T-cell (primary cell): ENCODE measurements at regions not wholly inside any gene's neighbourhood (a gene's known extent, or its start where the extent isn't known, plus 50 kb on each side); places are given as distances from the start of the nearest gene placed in this dataset.

Experiments used
- ATAC-seq, 4 experiments: fragments of 200-7000 bp in 3 of 4; fragments of 150-1000 bp in 1 of 4; cut with Tn5 transposase; replicated peaks in 1 of 4; 1 replicate in 3 of 4; 2 replicates in 1 of 4; pipeline ENCODE4 v1.10.0; 2021; ENCODE audit warnings: moderate library complexity in 3 of 4, mild to moderate bottlenecking in 2 of 4, moderate number of reproducible peaks in 1 of 4
- CTCF ChIA-PET, 2 donors: fragments of 300-600 bp; sonication (Branson Sonifier 250); formaldehyde crosslinking; loops; one replicate each; lab custom pipeline; 2022; ENCODE audit warnings: antibody characterized with exemption in 2 of 2; lab: Charles Lee
- POLR2A ChIA-PET, 2 donors: fragments of 300-600 bp; sonication (Branson Sonifier 250); formaldehyde crosslinking; loops; one replicate each; lab custom pipeline; 2022; ENCODE audit warnings: antibody characterized with exemption in 2 of 2; lab: Charles Lee
- DNase-seq, 35 experiments: peaks; one replicate each; pipeline versions ENCODE4 v3.0.0 to v3.0.0-alpha.2; 2013 to 2023
- H3K27ac ChIP-seq: one replicate; pipeline ENCODE4 v1.5.1; 2013; ENCODE audit warnings: low read length
- H3K27me3 ChIP-seq, 2 experiments: replicated peaks in 1 of 2; 1 replicate in 1 of 2; 2 replicates in 1 of 2; pipeline versions ENCODE4 v1.6.1 to v1.7.0; 2013; ENCODE audit warnings: low read length in 1 of 2, mixed read lengths in 1 of 2; ENCODE audit not compliant: control insufficient read depth in 2 of 2, insufficient read depth in 2 of 2; ENCODE audit errors: extremely low read depth in 1 of 2
- H3K36me3 ChIP-seq, 2 donors: 1 replicate in 1 of 2; 2 replicates in 1 of 2; pipeline versions ENCODE4 v1.6.1 to v1.7.0; 2013; ENCODE audit warnings: low read length in 1 of 2; ENCODE audit not compliant: control insufficient read depth in 2 of 2, insufficient read depth in 1 of 2; ENCODE audit errors: extremely low read depth in 1 of 2
- H3K4me1 ChIP-seq, 2 experiments: 1 replicate in 1 of 2; 2 replicates in 1 of 2; pipeline versions ENCODE4 v1.6.1 to v1.7.0; 2013; ENCODE audit warnings: low read length in 2 of 2, mixed read lengths in 1 of 2; ENCODE audit not compliant: insufficient read depth in 2 of 2, control insufficient read depth in 1 of 2; ENCODE audit errors: extremely low read depth in 1 of 2
- H3K4me3 ChIP-seq, 2 donors: 1 replicate in 1 of 2; 2 replicates in 1 of 2; pipeline versions ENCODE4 v1.5.1 to v1.7.0; 2013; ENCODE audit warnings: mild to moderate bottlenecking in 2 of 2, low read length in 1 of 2, moderate library complexity in 1 of 2; ENCODE audit not compliant: control insufficient read depth in 1 of 2; ENCODE audit errors: extremely low read depth in 1 of 2
- H3K9me3 ChIP-seq: 2 replicates; pipeline ENCODE4 v1.7.0; 2013
- H3K27ac Mint-ChIP-seq, 2 donors: one replicate each; pipeline ENCODE4 v1.8.0; 2020 to 2021; ENCODE audit warnings: mild to moderate bottlenecking in 2 of 2, mixed read lengths in 2 of 2
- H3K27me3 Mint-ChIP-seq, 2 donors: one replicate each; pipeline ENCODE4 v1.8.0; 2021 to 2022; ENCODE audit warnings: mixed read lengths in 2 of 2
- H3K36me3 Mint-ChIP-seq: one replicate; pipeline ENCODE4 v1.8.0; 2021; ENCODE audit warnings: mixed read lengths
- H3K4me1 Mint-ChIP-seq, 3 donors: one replicate each; pipeline ENCODE4 v1.8.0; 2020 to 2022; ENCODE audit warnings: mixed read lengths in 3 of 3, mild to moderate bottlenecking in 1 of 3
- H3K4me3 Mint-ChIP-seq, 3 donors: one replicate each; pipeline ENCODE4 v1.8.0; 2020 to 2022; ENCODE audit warnings: mild to moderate bottlenecking in 3 of 3, mixed read lengths in 3 of 3, moderate library complexity in 3 of 3
- H3K9me3 Mint-ChIP-seq, 3 donors: one replicate each; pipeline ENCODE4 v1.8.0; 2020 to 2022; ENCODE audit warnings: mixed read lengths in 3 of 3
- WGBS: methylation state at CpG from one replicate; pipeline ENCODE4 v1.1.5; 2013; ENCODE audit warnings: missing lambda C conversion rate; ENCODE audit not compliant: insufficient coverage; 5-methylcytosine and 5-hydroxymethylcytosine counted together

DNA sequence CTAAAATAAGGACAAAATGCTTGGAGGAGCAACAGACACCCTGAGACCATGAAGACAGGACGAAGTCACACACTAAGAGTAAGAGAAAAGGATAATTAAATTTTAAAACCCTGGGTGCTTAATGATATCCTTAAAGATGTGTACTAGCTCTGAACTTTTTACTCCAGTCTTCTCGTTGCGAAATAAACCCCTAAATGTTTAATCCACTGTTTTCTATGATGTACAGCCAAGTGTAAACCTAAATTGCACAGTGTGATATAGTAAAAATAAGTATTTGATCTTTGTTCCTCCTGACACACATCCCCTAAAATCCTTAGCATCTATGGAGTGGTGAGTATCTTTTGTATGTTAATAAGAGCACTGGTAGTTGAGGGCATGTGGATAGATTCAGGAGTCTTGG, 157.5 kb upstream of the PKDCC start:
- H3K4me1 Mint-ChIP-seq = peaks cover 0 to 13% (median 2%) of the 10 kb centered on the region in 3 donors
- ATAC-seq = no peak
- peaks cover 0 to 14% of the 10 kb centered on the region in 2 experiments for H3K4me1 ChIP-seq

GRCh38 chr2:41892476-41892875, 155.3 kb upstream of the PKDCC start:
- POLR2A ChIA-PET = no interaction called here
- no peak overlapping the region for H3K4me3 Mint-ChIP-seq
- DNase-seq = no peak

More for the DNA sequence above, 157.5 kb upstream of the PKDCC start:
- Mint-ChIP-seq H3K36me3 (no peaks in the 10 kb centered on the region), H3K27me3 (peaks cover 4 to 15% of the 10 kb centered on the region in 2 donors), H3K27ac (no peak overlapping the region), H3K4me3 (no peak overlapping the region), H3K9me3 (no peaks in the 10 kb centered on the region)
- Histone ChIP-seq H3K27me3 (no peaks in the 10 kb centered on the region), H3K9me3 (no peaks in the 10 kb centered on the region), H3K36me3 (no peaks in the 10 kb centered on the region), H3K4me3 (no peak overlapping the region), H3K27ac (no peak overlapping the region)
- CTCF ChIA-PET = no interaction called here
- WGBS = no CpG with 5 or more reads among the region's 3 CpGs
- POLR2A ChIA-PET = no interaction called here
- DNase-seq = no peak

DNA sequence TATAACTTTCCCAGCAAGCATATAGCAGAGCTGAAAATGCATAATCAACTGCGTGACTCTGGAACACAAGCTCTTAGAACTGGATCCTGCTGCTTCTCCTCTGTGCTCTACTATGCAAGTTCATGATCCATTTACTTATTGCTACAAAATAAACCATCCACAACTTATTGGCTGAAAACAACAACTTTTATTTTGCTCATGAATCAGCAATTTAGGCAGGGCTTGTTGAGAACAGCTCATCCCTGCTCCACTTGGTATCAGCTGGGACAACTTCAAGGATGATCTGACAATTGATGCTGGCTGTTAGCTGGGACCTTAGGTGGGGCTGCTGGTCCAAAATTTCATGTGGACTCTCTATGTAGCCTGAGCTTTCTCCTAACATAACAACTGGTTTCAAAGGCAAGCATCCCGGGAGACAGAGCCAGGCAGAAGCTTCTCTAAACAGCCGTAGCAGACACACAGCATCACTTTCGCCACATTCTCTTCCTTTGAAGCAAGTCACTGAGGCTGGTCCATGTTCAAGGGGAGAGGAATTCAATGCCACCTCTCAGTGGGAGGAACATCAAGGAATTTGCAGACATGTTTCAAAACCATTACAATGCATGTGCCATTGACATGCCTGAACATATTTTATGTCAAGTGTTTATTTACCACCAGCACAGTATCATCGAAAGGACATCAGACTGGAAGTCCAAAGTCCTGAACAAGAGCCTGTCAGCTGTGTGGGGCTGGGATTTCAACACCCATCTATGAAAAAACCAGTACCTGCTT, 153.1 kb upstream of the PKDCC start:
- no peaks in the 10 kb centered on the region for H3K36me3 Mint-ChIP-seq
- WGBS = 93% methylated on average over 1 of the region's 5 CpGs
- no peaks in the 10 kb centered on the region for H3K9me3 ChIP-seq
- H3K27ac ChIP-seq = peak overlapping the region; percentile 56
- no peaks in the 10 kb centered on the region for H3K36me3 ChIP-seq
- peaks cover 0 to 41% of the 10 kb centered on the region in 2 experiments for H3K4me1 ChIP-seq
- POLR2A ChIA-PET = interaction anchor here in 1 of 2 donors (0.6 kb wide), 1 partner anchor 253 kb away, joined by 4 read pairs; no protein-coding TSS in a partner anchor
- H3K4me1 Mint-ChIP-seq = peaks cover 5 to 42% (median 23%) of the 10 kb centered on the region in 3 donors
- no peak overlapping the region for H3K4me3 ChIP-seq
- no peak for DNase-seq
- H3K4me3 Mint-ChIP-seq = no peak overlapping the region
- H3K27me3 Mint-ChIP-seq = peaks cover 2 to 15% of the 10 kb centered on the region in 2 donors
- H3K27me3 ChIP-seq = no peaks in the 10 kb centered on the region
- CTCF ChIA-PET = no interaction called here
- no peak for ATAC-seq
- H3K27ac Mint-ChIP-seq = peak overlapping the region; percentile 86 to 90
- no peaks in the 10 kb centered on the region for H3K9me3 Mint-ChIP-seq

More at GRCh38 chr2:41892476-41892875, 155.3 kb upstream of the PKDCC start:
- H3K4me3 ChIP-seq = no peak overlapping the region
- CTCF ChIA-PET = no interaction called here
- H3K4me1 ChIP-seq = peaks cover 0 to 34% of the 10 kb centered on the region in 2 experiments
- no peaks in the 10 kb centered on the region for H3K36me3 ChIP-seq
- H3K27me3 ChIP-seq = no peaks in the 10 kb centered on the region
- peaks cover 6 to 19% of the 10 kb centered on the region in 2 donors for H3K27me3 Mint-ChIP-seq
- no peaks in the 10 kb centered on the region for H3K9me3 Mint-ChIP-seq
- H3K36me3 Mint-ChIP-seq = no peaks in the 10 kb centered on the region
- H3K4me1 Mint-ChIP-seq = peaks cover 5 to 34% (median 22%) of the 10 kb centered on the region in 3 donors
- peak overlapping the region in 1 of 2 donors; percentile 29 for H3K27ac Mint-ChIP-seq
- no peak for ATAC-seq
- 60% methylated on average over 1 of the region's 4 CpGs for WGBS
- H3K27ac ChIP-seq = peak overlapping the region; percentile 5
- no peaks in the 10 kb centered on the region for H3K9me3 ChIP-seq

GRCh38 chr2:41895334-41895664, 152.5 kb upstream of the PKDCC start:
- Mint-ChIP-seq H3K36me3 (no peaks in the 10 kb centered on the region), H3K27ac (peak overlapping the region; percentile 86 to 90), H3K27me3 (peaks cover 2 to 15% of the 10 kb centered on the region in 2 donors), H3K4me3 (no peak overlapping the region), H3K9me3 (no peaks in the 10 kb centered on the region), H3K4me1 (peaks cover 5 to 42% (median 23%) of the 10 kb centered on the region in 3 donors)
- WGBS = 50% methylated on average over 1 of the region's 1 CpG
- Histone ChIP-seq H3K4me3 (no peak overlapping the region), H3K9me3 (no peaks in the 10 kb centered on the region), H3K4me1 (peaks cover 0 to 41% of the 10 kb centered on the region in 2 experiments), H3K27me3 (no peaks in the 10 kb centered on the region), H3K27ac (peak overlapping the region; percentile 56), H3K36me3 (no peaks in the 10 kb centered on the region)
- CTCF ChIA-PET = no interaction called here
- POLR2A ChIA-PET = interaction anchor here in 1 of 2 donors (0.5 kb wide), 1 partner anchor 151 kb away, joined by 5 read pairs; no protein-coding TSS in a partner anchor
- DNase-seq (no peak), ATAC-seq (no peak)

DNA sequence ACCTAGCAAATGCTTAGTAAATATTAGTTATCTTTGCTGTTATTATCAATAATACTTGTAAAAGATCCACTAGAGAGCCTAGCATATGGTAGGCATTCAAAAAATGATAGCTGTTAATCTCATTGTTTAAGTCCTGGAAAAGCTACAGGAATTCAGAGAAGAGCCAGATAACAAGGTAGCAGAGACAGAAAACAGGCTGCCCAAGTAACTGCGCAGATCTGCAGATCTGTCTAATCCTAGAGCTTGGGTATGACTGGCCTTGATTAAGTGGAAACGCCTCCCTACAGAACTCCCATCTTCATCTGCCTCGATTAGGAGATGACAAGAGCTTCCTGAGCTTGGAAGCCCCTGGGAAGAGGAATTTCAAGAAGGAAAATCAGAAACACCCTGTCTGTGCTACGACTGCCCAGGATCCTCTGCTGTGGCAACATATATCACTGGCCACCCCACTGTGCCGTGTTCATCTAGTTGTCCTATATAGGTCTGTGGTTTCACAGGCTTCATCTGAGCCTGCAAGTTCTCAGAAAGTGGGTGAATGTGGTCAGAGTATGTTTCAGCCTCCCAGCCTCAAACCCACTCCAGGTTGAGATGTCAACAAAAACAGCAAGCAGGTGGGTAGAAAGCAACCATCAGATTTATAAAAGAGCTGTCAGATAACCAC, 151.5 kb upstream of the PKDCC start:
- ChIA-PET CTCF (interaction anchor here in 1 of 2 donors (0.6 to 1.3 kb wide), 3 partner anchors 17 to 42 kb away, joined by 3 to 4 read pairs (median 3); no protein-coding TSS in a partner anchor), POLR2A (no interaction called here)
- peaks cover 2 to 15% of the 10 kb centered on the region in 2 donors for H3K27me3 Mint-ChIP-seq
- peaks cover 5 to 42% (median 23%) of the 10 kb centered on the region in 3 donors for H3K4me1 Mint-ChIP-seq
- peak in 30 of 35 experiments; percentile 2 to 66 (median 24) for DNase-seq
- H3K4me3 Mint-ChIP-seq = peak overlapping the region in 2 of 3 donors; percentile 38 to 50
- 40% methylated on average over 1 of the region's 5 CpGs for whole genome bisulfite sequencing
- Histone ChIP-seq H3K36me3 (no peaks in the 10 kb centered on the region), H3K27me3 (no peaks in the 10 kb centered on the region), H3K4me3 (no peak overlapping the region), H3K4me1 (peaks cover 0 to 41% of the 10 kb centered on the region in 2 experiments), H3K27ac (peak overlapping the region; percentile 56), H3K9me3 (no peaks in the 10 kb centered on the region)
- H3K36me3 Mint-ChIP-seq = no peaks in the 10 kb centered on the region
- peak; percentile 66 to 95 (median 73) for ATAC-seq
- H3K9me3 Mint-ChIP-seq = no peaks in the 10 kb centered on the region
- peak overlapping the region; percentile 86 to 90 for H3K27ac Mint-ChIP-seq

GRCh38 chr2:41899189-41899588, 148.6 kb upstream of the PKDCC start:
- no peaks in the 10 kb centered on the region for H3K9me3 Mint-ChIP-seq
- Histone ChIP-seq H3K4me3 (no peak overlapping the region), H3K4me1 (peaks cover 0 to 37% of the 10 kb centered on the region in 2 experiments), H3K36me3 (no peaks in the 10 kb centered on the region), H3K27me3 (no peaks in the 10 kb centered on the region), H3K9me3 (no peaks in the 10 kb centered on the region), H3K27ac (no peak overlapping the region)
- POLR2A ChIA-PET = interaction anchor here in 1 of 2 donors (0.6 to 0.7 kb wide), 3 partner anchors 10 to 901 kb away, joined by 4 to 6 read pairs (median 4); no protein-coding TSS in a partner anchor
- no CpG with 5 or more reads among the region's 2 CpGs for WGBS
- no peak overlapping the region for H3K4me3 Mint-ChIP-seq
- peaks cover 5 to 40% (median 23%) of the 10 kb centered on the region in 3 donors for H3K4me1 Mint-ChIP-seq
- no peaks in the 10 kb centered on the region for H3K36me3 Mint-ChIP-seq
- H3K27ac Mint-ChIP-seq = peak overlapping the region in 1 of 2 donors; percentile 23
- CTCF ChIA-PET = interaction anchor here (0.6 to 0.7 kb wide), 2 partner anchors 99 to 670 kb away, joined by 3 to 4 read pairs; no protein-coding TSS in a partner anchor
- H3K27me3 Mint-ChIP-seq = peaks cover 12 to 16% of the 10 kb centered on the region in 2 donors
- DNase-seq = no peak
- no peak for ATAC-seq
